Body of pancreas (tissue), 4 donors: ENCODE measurements at regions not wholly inside any gene's neighbourhood (a gene's known extent, or its start where the extent isn't known, plus 50 kb on each side); places are given as distances from the start of the nearest gene placed in this dataset.

Source experiments
- POLR2A ChIP-seq, 3 donors: fragments of 450-650 bp; IDR thresholded peaks; one replicate each; pipeline ENCODE4 v1.6.1; 2016; ENCODE audit warnings: antibody characterized with exemption in 3 of 3, mild to moderate bottlenecking in 2 of 3
- TF ChIP-seq, protein P1 (sequence below), 7 experiments: fragments of 450-650 bp in 4 of 7; fragments of 200-600 bp in 3 of 7; sonication (generic) in 3 of 7; IDR thresholded peaks; one replicate each; pipeline ENCODE4 v1.5.1; 2016 to 2019; ENCODE audit warnings: antibody characterized with exemption in 7 of 7

DNA sequence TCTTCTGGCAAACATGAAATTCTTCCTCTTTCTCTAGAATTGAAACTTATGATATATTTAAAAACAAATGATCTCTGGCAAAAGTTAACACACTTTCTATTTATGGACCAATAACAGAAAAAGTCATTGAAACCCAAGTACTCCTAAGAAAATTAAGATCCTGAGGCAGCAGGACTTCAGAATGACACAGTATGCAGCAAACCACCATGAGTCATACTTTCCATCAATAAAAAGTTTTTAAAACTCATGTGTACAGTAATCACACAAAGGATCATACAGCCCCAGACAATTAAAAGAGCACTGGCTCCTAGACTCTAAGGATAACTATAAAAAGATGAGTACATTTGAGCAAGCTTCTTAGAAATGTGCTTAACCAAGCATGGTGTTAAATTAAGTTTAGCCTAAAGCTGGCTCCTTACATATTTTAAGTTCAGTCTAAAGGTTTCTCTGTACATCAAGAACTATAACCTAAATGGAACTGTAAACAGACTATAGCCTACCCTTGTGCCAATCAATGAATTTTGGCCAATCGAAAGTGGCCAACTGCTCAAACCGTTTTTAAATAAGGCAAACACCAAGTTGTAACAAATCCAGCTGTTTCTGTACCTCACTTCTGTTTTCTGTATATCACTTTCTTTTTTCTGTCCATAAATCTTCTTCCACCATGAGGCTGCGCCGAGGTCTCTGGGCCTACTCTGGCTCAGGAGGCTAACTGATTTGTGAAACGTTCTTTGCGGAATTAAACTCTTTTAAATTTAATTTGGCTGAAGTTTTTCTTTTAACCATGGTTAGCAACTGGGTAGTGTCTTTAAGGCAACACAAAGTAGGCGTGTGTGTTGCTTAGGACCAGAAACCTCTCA, 232.1 kb upstream of the PIK3R1 start:
- no peak for TF ChIP-seq POLR2A (IDR thresholded peaks at IDR 0.05)
- TF ChIP-seq, protein P1, sequence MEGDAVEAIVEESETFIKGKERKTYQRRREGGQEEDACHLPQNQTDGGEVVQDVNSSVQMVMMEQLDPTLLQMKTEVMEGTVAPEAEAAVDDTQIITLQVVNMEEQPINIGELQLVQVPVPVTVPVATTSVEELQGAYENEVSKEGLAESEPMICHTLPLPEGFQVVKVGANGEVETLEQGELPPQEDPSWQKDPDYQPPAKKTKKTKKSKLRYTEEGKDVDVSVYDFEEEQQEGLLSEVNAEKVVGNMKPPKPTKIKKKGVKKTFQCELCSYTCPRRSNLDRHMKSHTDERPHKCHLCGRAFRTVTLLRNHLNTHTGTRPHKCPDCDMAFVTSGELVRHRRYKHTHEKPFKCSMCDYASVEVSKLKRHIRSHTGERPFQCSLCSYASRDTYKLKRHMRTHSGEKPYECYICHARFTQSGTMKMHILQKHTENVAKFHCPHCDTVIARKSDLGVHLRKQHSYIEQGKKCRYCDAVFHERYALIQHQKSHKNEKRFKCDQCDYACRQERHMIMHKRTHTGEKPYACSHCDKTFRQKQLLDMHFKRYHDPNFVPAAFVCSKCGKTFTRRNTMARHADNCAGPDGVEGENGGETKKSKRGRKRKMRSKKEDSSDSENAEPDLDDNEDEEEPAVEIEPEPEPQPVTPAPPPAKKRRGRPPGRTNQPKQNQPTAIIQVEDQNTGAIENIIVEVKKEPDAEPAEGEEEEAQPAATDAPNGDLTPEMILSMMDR (IDR thresholded peaks at IDR 0.05), result no peak
